NAMALWA (cell line): ENCODE measurements at regions not wholly inside any gene's neighbourhood (a gene's known extent, or its start where the extent isn't known, plus 50 kb on each side); places are given as distances from the start of the nearest gene placed in this dataset.
"Not testable (repeated sequence)": the region's sequence is repeated elsewhere in the genome, so short reads cannot be mapped to it uniquely, and the experiment has no call there.

Experiments
- DNase-seq: peaks from one replicate; pipeline ENCODE4 v3.0.0-alpha.2; 2015; ENCODE audit warnings: low spot score

GRCh38 chr2:88396209-88396608, 56.3 kb downstream of the FOXI3 start:
- no peak for DNase-seq

GRCh38 chr2:88377641-88377991, 74.9 kb downstream of the FOXI3 start:
- no peak for DNase-seq

GRCh38 chr2:88372042-88372441, 80.5 kb downstream of the FOXI3 start:
- DNase-seq, result no peak

GRCh38 chr2:88365408-88365807, 87.1 kb downstream of the FOXI3 start:
- DNase-seq, result not testable (repeated sequence)

- no peak for DNase-seq
Observed at GRCh38 chr2:88355486-88355885, 97.0 kb downstream of the FOXI3 start.

- DNase-seq, result no peak
Observed at GRCh38 chr2:88351249-88351601, 101.3 kb downstream of the FOXI3 start.

GRCh38 chr2:88350331-88351248, 101.9 kb downstream of the FOXI3 start:
- DNase-seq, result peak; percentile 49

- no peak for DNase-seq
Observed at GRCh38 chr2:88345842-88346241, 106.7 kb downstream of the FOXI3 start.

- no peak for DNase-seq
Observed at GRCh38 chr2:88342749-88343148, 109.7 kb downstream of the FOXI3 start.

GRCh38 chr2:88334418-88334817, 118.1 kb downstream of the FOXI3 start:
- no peak for DNase-seq

- DNase-seq, result no peak
Observed at GRCh38 chr2:88331239-88331638, 121.3 kb downstream of the FOXI3 start.

GRCh38 chr2:88329815-88330603, 122.5 kb downstream of the FOXI3 start:
- DNase-seq, result no peak

GRCh38 chr2:88321449-88322248, 130.8 kb downstream of the FOXI3 start:
- no peak for DNase-seq

- DNase-seq, result no peak
Observed at GRCh38 chr2:88320076-88320773, 132.3 kb downstream of the FOXI3 start.

- no peak for DNase-seq
Observed at GRCh38 chr2:88318956-88319330, 133.6 kb downstream of the FOXI3 start.

GRCh38 chr2:88318071-88318955, 134.2 kb downstream of the FOXI3 start:
- no peak for DNase-seq

GRCh38 chr2:88310787-88311186, 140.6 kb downstream of the THNSL2 start:
- no peak for DNase-seq

- DNase-seq, result peak; percentile 59
Observed at GRCh38 chr2:88307817-88308216, 137.7 kb downstream of the THNSL2 start.

GRCh38 chr2:88303865-88304264, 133.7 kb downstream of the THNSL2 start:
- DNase-seq, result no peak

GRCh38 chr2:88296247-88296646, 126.1 kb downstream of the THNSL2 start:
- DNase-seq, result no peak
